Loucy (cell line): ENCODE measurements at regions not wholly inside any gene's neighbourhood (a gene's known extent, or its start where the extent isn't known, plus 50 kb on each side); places are given as distances from the start of the nearest gene placed in this dataset.

Experiments
- H2AFZ ChIP-seq: fragments of 200-600 bp; sonication (generic); 2 replicates; pipeline ENCODE4 v1.6.0; 2016; ENCODE audit warnings: antibody characterized with exemption, mild to moderate bottlenecking, low read length, moderate library complexity
- H3F3A ChIP-seq: fragments of 200-600 bp; 2 replicates; pipeline ENCODE4 v1.6.0; 2016; ENCODE audit warnings: antibody characterized with exemption, low read depth, mild to moderate bottlenecking
- H3K27me3 ChIP-seq: fragments of 200-600 bp; sonication (generic); 2 replicates; pipeline ENCODE4 v1.6.1; 2014; ENCODE audit warnings: low read length, mild to moderate bottlenecking; ENCODE audit not compliant: insufficient read depth, poor library complexity, severe bottlenecking
- H3K36me3 ChIP-seq: fragments of 200-600 bp; sonication (generic); 2 replicates; pipeline ENCODE4 v1.6.1; 2016; ENCODE audit warnings: low read length; ENCODE audit not compliant: insufficient read depth
- H3K4me1 ChIP-seq: fragments of 200-600 bp; sonication (generic); 2 replicates; pipeline ENCODE4 v1.5.1; 2014; ENCODE audit warnings: low read length, mild to moderate bottlenecking; ENCODE audit not compliant: insufficient read depth, poor library complexity, severe bottlenecking
- H3K4me2 ChIP-seq: fragments of 200-600 bp; sonication (generic); 2 replicates; pipeline ENCODE4 v1.6.0; 2014; ENCODE audit warnings: antibody characterized with exemption, low read length, low read depth, mild to moderate bottlenecking; ENCODE audit not compliant: poor library complexity, severe bottlenecking
- H3K4me3 ChIP-seq: fragments of 200-600 bp; sonication (generic); 2 replicates; pipeline ENCODE4 v1.5.1; 2014; ENCODE audit warnings: low read length, mild to moderate bottlenecking, mixed read lengths; ENCODE audit not compliant: poor library complexity, severe bottlenecking
- H3K79me2 ChIP-seq: fragments of 200-600 bp; sonication (generic); 2 replicates; pipeline ENCODE4 v1.6.1; 2014; ENCODE audit warnings: low read length; ENCODE audit not compliant: insufficient read depth
- H3K9ac ChIP-seq: fragments of 200-600 bp; sonication (generic); 2 replicates; pipeline ENCODE4 v1.6.0; 2014; ENCODE audit warnings: mild to moderate bottlenecking, low read depth, low read length, moderate library complexity; ENCODE audit not compliant: poor library complexity, severe bottlenecking
- H3K9me2 ChIP-seq: fragments of 200-600 bp; sonication (generic); replicated peaks from 2 replicates; pipeline ENCODE4 v1.6.1; 2016; ENCODE audit warnings: low read depth, low read length, mixed read lengths
- H3K9me3 ChIP-seq: fragments of 200-600 bp; sonication (generic); 2 replicates; pipeline ENCODE4 v1.6.1; 2014; ENCODE audit warnings: mild to moderate bottlenecking, antibody characterized with exemption, low read length, low read depth; ENCODE audit not compliant: insufficient read depth
- H4K20me1 ChIP-seq: fragments of 200-600 bp; sonication (generic); 2 replicates; pipeline ENCODE4 v1.6.0; 2014; ENCODE audit warnings: antibody characterized with exemption, low read length, mild to moderate bottlenecking; ENCODE audit not compliant: insufficient read depth, poor library complexity, severe bottlenecking
- CTCF ChIP-seq: fragments of 200-600 bp; sonication (generic); conservative IDR thresholded peaks from 2 replicates; pipeline ENCODE4 v1.5.1; 2014; ENCODE audit warnings: mild to moderate bottlenecking, antibody characterized with exemption, low read length
- EZH2phosphoT487 ChIP-seq: fragments of 200-600 bp; IDR thresholded peaks from 2 replicates; pipeline ENCODE4 v1.6.1; 2018; ENCODE audit warnings: antibody characterized with exemption, mild to moderate bottlenecking, moderate library complexity, borderline replicate concordance

- Histone ChIP-seq H3K4me2 (no peak overlapping the region), H3F3A (no peaks in the 10 kb centered on the region), H3K79me2 (no peaks in the 10 kb centered on the region), H3K9me2 (no peaks in the 10 kb centered on the region), H3K27me3 (no peaks in the 10 kb centered on the region), H3K9ac (no peak overlapping the region), H3K36me3 (no peaks in the 10 kb centered on the region), H3K4me1 (no peaks in the 10 kb centered on the region), H4K20me1 (no peaks in the 10 kb centered on the region), H3K9me3 (no peaks in the 10 kb centered on the region), H3K4me3 (no peak overlapping the region), H2AFZ (no peak overlapping the region)
- TF ChIP-seq EZH2phosphoT487 (no peak), CTCF (no peak)
Measured at GRCh38 chr11:25415793-25416192, 916.1 kb upstream of the ANO3 start.

GRCh38 chr11:25423436-25424199 is 908.3 kb upstream of the ANO3 start:
- H3K9me2 ChIP-seq, result no peaks in the 10 kb centered on the region
- H3K36me3 ChIP-seq, result no peaks in the 10 kb centered on the region
- no peak overlapping the region for H3K9ac ChIP-seq
- no peak overlapping the region for H3K4me2 ChIP-seq
- H3K79me2 ChIP-seq, result no peaks in the 10 kb centered on the region
- no peak overlapping the region for H2AFZ ChIP-seq
- no peak overlapping the region for H3K4me3 ChIP-seq
- H3K9me3 ChIP-seq, result no peaks in the 10 kb centered on the region
- H3K4me1 ChIP-seq, result no peaks in the 10 kb centered on the region
- no peaks in the 10 kb centered on the region for H4K20me1 ChIP-seq
- no peak for TF ChIP-seq EZH2phosphoT487
- TF ChIP-seq CTCF, result no peak
- H3K27me3 ChIP-seq, result no peaks in the 10 kb centered on the region
- H3F3A ChIP-seq, result no peaks in the 10 kb centered on the region

GRCh38 chr11:25432376-25432775 is 899.6 kb upstream of the ANO3 start:
- Histone ChIP-seq H3K4me2 (no peak overlapping the region), H3K79me2 (no peaks in the 10 kb centered on the region), H3K9ac (no peak overlapping the region), H3K9me2 (no peaks in the 10 kb centered on the region), H3F3A (no peaks in the 10 kb centered on the region), H3K4me3 (no peak overlapping the region), H3K36me3 (no peaks in the 10 kb centered on the region), H2AFZ (no peak overlapping the region), H4K20me1 (no peaks in the 10 kb centered on the region), H3K9me3 (no peaks in the 10 kb centered on the region), H3K27me3 (no peaks in the 10 kb centered on the region), H3K4me1 (no peaks in the 10 kb centered on the region)
- no peak for TF ChIP-seq EZH2phosphoT487
- TF ChIP-seq CTCF, result no peak
